Small intestine (tissue), 7 donors: ENCODE measurements at regions not wholly inside any gene's neighbourhood (a gene's known extent, or its start where the extent isn't known, plus 50 kb on each side); places are given as distances from the start of the nearest gene placed in this dataset.
"Not testable (repeated sequence)": the region's sequence is repeated elsewhere in the genome, so short reads cannot be mapped to it uniquely, and the experiment has no call there.

Experiments used
- DNase-seq, 2 donors: peaks; one replicate each; pipeline versions ENCODE4 v3.0.0 to v3.0.0-alpha.2; 2013
- FAIRE-seq: peaks from 2 replicates; lab custom pipeline; 2012; peaks lifted over from hg19 to GRCh38; lab: Jason Lieb, UNC
- H3K27ac ChIP-seq, 3 donors: one replicate each; pipeline ENCODE4 v1.5.1; 2013; ENCODE audit warnings: low read length in 2 of 3, mild to moderate bottlenecking in 2 of 3, control low read depth in 1 of 3, inconsistent platforms in 1 of 3, low read depth in 1 of 3, moderate library complexity in 1 of 3
- H3K27me3 ChIP-seq, 3 donors: one replicate each; pipeline ENCODE4 v1.6.1; 2013; ENCODE audit warnings: low read length in 3 of 3, inconsistent platforms in 1 of 3; ENCODE audit not compliant: control insufficient read depth in 3 of 3, insufficient read depth in 3 of 3
- H3K36me3 ChIP-seq, 3 donors: one replicate each; pipeline ENCODE4 v1.6.1; 2013; ENCODE audit warnings: low read length in 3 of 3, inconsistent platforms in 1 of 3, low read depth in 1 of 3, mild to moderate bottlenecking in 1 of 3, moderate library complexity in 1 of 3; ENCODE audit not compliant: control insufficient read depth in 3 of 3, insufficient read depth in 2 of 3
- H3K4me1 ChIP-seq, 3 donors: one replicate each; pipeline ENCODE4 v1.6.1; 2013; ENCODE audit warnings: low read length in 2 of 3, inconsistent platforms in 1 of 3, low read depth in 1 of 3, mild to moderate bottlenecking in 1 of 3, moderate library complexity in 1 of 3; ENCODE audit not compliant: control insufficient read depth in 3 of 3, insufficient read depth in 2 of 3
- H3K4me3 ChIP-seq, 3 donors: one replicate each; pipeline ENCODE4 v1.5.1; 2013; ENCODE audit warnings: low read length in 3 of 3, control low read depth in 1 of 3, inconsistent platforms in 1 of 3, low read depth in 1 of 3, mild to moderate bottlenecking in 1 of 3, moderate library complexity in 1 of 3
- H3K9me3 ChIP-seq, 2 donors: one replicate each; pipeline ENCODE4 v1.6.1; 2013; ENCODE audit warnings: low read depth in 1 of 2, low read length in 1 of 2; ENCODE audit not compliant: control insufficient read depth in 2 of 2, insufficient read depth in 1 of 2
- WGBS, 3 donors: extraction: QIAGEN DNeasy Blood & Tissue Kit; methylation state at CpG; one replicate each; pipeline ENCODE4 v1.1.7; 2013; 5-methylcytosine and 5-hydroxymethylcytosine counted together
- donor health status: healthy with polysubstance abuse.
- donor health status: control.
- donor health status: control.
- donor health status: Bipolar disorder and iron deficiency.
- donor health status: healthy.

DNA sequence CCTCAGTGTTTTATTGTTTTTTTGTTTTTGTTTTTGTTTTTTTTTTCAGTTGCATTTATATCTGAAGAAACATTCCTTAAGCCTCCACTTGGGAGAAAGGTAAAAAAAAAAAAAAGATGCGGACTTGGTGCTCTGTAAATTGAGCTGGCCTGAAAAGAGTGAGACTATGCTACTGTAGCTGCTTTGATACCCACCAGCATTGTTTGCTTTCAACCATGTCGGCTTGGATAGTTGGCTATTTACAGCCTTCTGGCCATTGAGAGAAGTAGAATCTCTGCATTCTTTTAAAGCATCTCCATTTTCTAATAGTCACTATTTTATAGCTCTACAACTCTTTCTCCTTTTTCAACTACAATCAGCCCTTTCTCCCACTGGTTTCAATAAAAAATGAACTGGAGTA lies 149.6 kb downstream of the ZIC4 start:
- Histone ChIP-seq H3K4me1 (no peaks in the 10 kb centered on the region), H3K27me3 (no peaks in the 10 kb centered on the region), H3K4me3 (no peak overlapping the region), H3K9me3 (no peaks in the 10 kb centered on the region), H3K27ac (no peak overlapping the region), H3K36me3 (no peaks in the 10 kb centered on the region)
- DNase-seq (no peak), FAIRE-seq (no peak)
- 50 to 75% (median 54%) methylated on average over 2 of the region's 2 CpGs for WGBS, 3 donors

- Histone ChIP-seq H3K4me1 (no peaks in the 10 kb centered on the region), H3K36me3 (no peaks in the 10 kb centered on the region), H3K4me3 (no peak overlapping the region), H3K9me3 (no peaks in the 10 kb centered on the region), H3K27me3 (no peaks in the 10 kb centered on the region), H3K27ac (no peak overlapping the region)
- DNase-seq: no peak
- FAIRE-seq: no peak
- WGBS, 3 donors: 54 to 74% (median 61%) methylated on average over 4 of the region's 4 CpGs
Measured at GRCh38 chr3:147246906-147247305, 159.4 kb downstream of the ZIC4 start.

DNA sequence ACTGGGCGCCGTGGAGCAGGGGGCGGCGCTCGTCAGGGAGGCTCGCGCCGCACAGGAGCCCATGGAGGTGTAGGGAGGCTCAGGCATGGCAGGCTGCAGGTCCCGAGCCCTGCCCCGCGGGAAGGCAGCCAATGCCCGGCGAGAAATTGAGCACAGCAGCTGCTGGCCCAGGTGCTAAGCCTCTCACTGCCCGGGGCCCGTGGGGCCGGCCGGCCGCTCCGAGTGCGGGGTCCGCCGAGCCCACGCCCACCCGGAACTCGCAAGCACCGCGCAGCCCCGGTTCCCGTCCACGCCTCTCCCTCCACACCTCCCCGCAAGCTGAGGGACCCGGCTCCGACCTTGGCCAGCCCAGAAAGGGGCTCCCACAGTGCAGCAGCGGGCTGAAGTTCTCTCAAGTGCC lies 160.7 kb downstream of the ZIC4 start:
- FAIRE-seq, H3K4me3 ChIP-seq, H3K36me3 ChIP-seq, H3K27me3 ChIP-seq, H3K9me3 ChIP-seq, H3K4me1 ChIP-seq, H3K27ac ChIP-seq, DNase-seq: not testable (repeated sequence)
- WGBS, 3 donors: 92 to 96% (median 93%) methylated on average over 29 to 34 of the region's 34 CpGs

DNA sequence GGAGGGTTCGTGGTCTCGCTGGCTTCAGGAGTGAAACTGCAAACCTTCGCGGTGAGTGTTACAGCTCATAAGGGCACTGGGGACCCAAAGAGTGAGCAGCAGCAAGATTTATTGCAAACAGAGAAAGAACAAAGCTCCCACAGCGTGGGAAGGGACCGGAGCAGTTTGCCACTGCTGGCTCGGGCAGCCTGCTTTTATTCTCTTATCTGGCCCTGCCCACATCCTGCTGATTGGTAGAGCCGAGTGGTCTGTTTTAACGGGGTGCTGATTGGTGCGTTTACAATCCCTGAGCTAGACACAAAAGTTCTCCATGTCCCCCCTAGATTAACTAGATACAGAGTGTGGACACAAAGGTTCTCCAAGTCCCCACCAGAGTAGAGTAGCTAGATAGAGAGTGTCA lies 161.3 kb downstream of the ZIC4 start:
- 87 to 92% (median 88%) methylated on average over 10 of the region's 10 CpGs for WGBS, 3 donors
- not testable (repeated sequence) for H3K27ac ChIP-seq, H3K4me1 ChIP-seq, H3K9me3 ChIP-seq, FAIRE-seq, H3K27me3 ChIP-seq, H3K4me3 ChIP-seq, H3K36me3 ChIP-seq, DNase-seq

- FAIRE-seq (no peak), DNase-seq (no peak)
- H3K36me3 ChIP-seq: no peaks in the 10 kb centered on the region
- H3K4me3 ChIP-seq: no peak overlapping the region
- H3K4me1 ChIP-seq: no peaks in the 10 kb centered on the region
- no peak overlapping the region for H3K27ac ChIP-seq
- H3K27me3 ChIP-seq: no peaks in the 10 kb centered on the region
- no peaks in the 10 kb centered on the region for H3K9me3 ChIP-seq
Measured at GRCh38 chr3:147244397-147244796, 161.9 kb downstream of the ZIC4 start.

DNA sequence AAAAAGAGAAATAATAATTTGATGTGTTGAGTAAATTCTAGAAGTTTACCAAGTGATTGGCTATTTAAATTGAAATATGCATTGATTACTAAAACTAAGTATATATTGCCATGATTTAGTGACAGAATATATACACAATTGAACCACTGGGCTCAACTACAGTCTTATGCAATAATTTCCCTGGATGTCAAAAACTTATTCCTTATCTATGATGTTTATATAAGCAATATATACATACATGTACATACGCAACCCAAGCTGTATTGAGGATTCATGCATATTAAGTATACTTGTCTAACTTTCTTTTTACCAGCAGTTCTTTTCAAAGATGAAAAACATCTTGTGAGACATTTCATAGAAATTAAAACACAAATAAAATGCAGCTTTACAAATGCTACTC lies 165.8 kb downstream of the ZIC4 start:
- Histone ChIP-seq H3K36me3 (no peaks in the 10 kb centered on the region), H3K27ac (no peak overlapping the region), H3K9me3 (no peaks in the 10 kb centered on the region), H3K4me3 (no peak overlapping the region), H3K27me3 (no peaks in the 10 kb centered on the region), H3K4me1 (no peaks in the 10 kb centered on the region)
- DNase-seq: no peak
- WGBS, 3 donors: 77 to 90% (median 84%) methylated on average over 1 of the region's 1 CpG
- no peak for FAIRE-seq

DNA sequence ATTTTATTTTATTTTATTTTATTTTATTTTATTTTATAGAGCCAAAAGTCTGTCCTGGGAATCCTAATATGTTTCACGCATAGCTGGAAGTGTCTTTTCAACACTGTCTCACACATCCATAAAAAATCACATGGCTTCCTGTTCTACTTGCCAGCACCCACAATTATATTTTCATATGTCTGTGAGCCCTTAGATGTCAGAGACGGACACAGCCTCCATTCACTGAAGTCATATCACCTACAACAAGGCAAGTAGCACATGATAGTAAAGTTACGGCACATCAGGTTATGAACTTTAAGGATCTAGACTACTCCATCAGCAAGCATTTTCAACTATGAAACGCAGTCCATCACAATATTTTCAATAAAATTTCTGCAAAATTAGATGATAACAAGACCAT lies 168.4 kb downstream of the ZIC4 start:
- Histone ChIP-seq H3K36me3 (no peaks in the 10 kb centered on the region), H3K9me3 (no peaks in the 10 kb centered on the region), H3K27me3 (no peaks in the 10 kb centered on the region), H3K4me1 (no peaks in the 10 kb centered on the region), H3K27ac (no peak overlapping the region), H3K4me3 (no peak overlapping the region)
- WGBS, 3 donors: 58 to 79% (median 64%) methylated on average over 4 of the region's 4 CpGs
- FAIRE-seq (no peak), DNase-seq (no peak)

DNA sequence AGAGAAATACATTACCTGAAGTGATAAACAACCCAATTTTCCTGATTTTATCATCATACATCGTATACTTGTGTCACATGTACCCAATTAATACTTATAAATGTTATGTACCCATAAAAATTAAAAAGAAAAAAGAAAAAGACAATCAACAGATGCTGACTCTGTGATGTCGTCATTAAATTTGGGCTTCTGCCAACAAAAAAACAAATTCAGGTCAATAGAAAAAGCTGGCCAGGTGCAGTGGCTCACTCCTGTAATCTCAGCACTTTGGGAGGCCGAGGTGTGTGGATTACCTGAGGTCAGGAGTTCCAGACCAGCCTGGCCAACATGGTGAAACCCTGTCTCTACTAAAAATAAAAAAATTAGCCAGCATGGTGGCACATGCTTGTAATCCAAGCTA lies 174.4 kb downstream of the ZIC4 start:
- H3K27me3 ChIP-seq, H3K4me3 ChIP-seq, FAIRE-seq, H3K9me3 ChIP-seq, H3K27ac ChIP-seq, H3K36me3 ChIP-seq, H3K4me1 ChIP-seq, DNase-seq: not testable (repeated sequence)
- 38 to 49% (median 42%) methylated on average over 3 of the region's 3 CpGs for WGBS, 3 donors

DNA sequence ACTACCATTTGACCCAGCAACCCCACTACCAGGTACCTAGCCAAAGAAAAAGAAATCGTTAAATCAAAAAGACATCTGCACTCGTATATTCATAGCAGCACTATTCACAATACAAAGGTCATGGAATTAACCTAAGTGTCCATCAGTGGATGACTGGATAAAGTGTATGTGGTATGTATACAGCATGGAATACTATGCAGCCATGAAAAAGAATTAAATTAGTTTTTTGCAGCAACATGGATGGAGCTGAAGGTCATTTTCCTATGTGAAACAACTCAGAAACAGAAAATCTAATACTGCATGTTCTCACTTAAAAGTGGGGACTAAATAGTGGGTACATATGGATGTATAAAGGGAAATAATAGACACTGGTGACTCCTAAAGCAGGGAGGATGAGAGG lies 175.2 kb downstream of the ZIC4 start:
- H3K27me3 ChIP-seq: no peaks in the 10 kb centered on the region
- DNase-seq (no peak), FAIRE-seq (no peak)
- WGBS, 3 donors: 93 to 95% (median 93%) methylated on average over 2 of the region's 2 CpGs
- H3K36me3 ChIP-seq: no peaks in the 10 kb centered on the region
- no peaks in the 10 kb centered on the region for H3K4me1 ChIP-seq
- H3K4me3 ChIP-seq: no peak overlapping the region
- H3K27ac ChIP-seq: no peak overlapping the region
- H3K9me3 ChIP-seq: no peaks in the 10 kb centered on the region
